ENCODE measurements at regions not wholly inside any gene's neighbourhood (a gene's known extent, or its start where the extent isn't known, plus 50 kb on each side); places are given as distances from the start of the nearest gene placed in this dataset.
A peak's percentile ranks its signal among the peaks of the same experiment; 100 is the strongest.

- Histone ChIP-seq H3K4me1 (no peaks in the 10 kb centered on the region), H3K4me3 (replicated peaks in 1 of 3) (no peak overlapping the region), H3K36me3 (no peaks in the 10 kb centered on the region), H3K27me3 (no peaks in the 10 kb centered on the region), H3K9me3 (no peaks in the 10 kb centered on the region), H3K27ac (no peak overlapping the region)
- intact Hi-C loops (cut with DNase I): no loop called here
- WGBS, 2 donors: 72 to 73% methylated on average over 7 of the region's 7 CpGs
- no peak for DNase-seq
- no peak for TF ChIP-seq POLR2A (IDR thresholded peaks at IDR 0.05)
- no peak for TF ChIP-seq CTCF (IDR thresholded peaks at IDR 0.05)
Observed at GRCh38 chr11:32267679-32268187, 167.6 kb downstream of the WT1 start.

DNA sequence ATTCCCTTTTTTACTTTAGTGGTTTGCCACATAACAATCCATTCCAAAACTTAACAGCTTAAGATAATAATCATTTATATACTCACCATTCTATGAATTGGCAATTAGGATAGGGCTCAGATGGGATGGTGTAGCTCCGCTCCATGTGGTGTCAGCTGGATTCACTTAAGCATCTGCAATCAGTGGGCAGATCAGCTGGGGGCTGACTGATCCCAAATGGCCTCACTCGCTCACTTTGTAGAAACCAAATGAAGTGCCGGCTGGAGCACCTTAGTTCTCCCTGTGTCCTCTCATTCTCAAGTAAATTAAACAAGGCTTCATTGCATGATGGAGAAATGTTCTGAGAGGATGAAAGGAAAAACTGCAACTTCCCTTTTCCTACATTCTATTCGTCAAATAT lies 161.4 kb downstream of the WT1 start:
- 83 to 85% methylated on average over 4 of the region's 4 CpGs for WGBS, 2 donors

GRCh38 chr11:32279672-32280071 lies 155.7 kb downstream of the WT1 start:
- Histone ChIP-seq H3K4me3 (replicated peaks in 1 of 3) (no peak overlapping the region), H3K9me3 (no peaks in the 10 kb centered on the region), H3K36me3 (no peaks in the 10 kb centered on the region), H3K4me1 (no peaks in the 10 kb centered on the region), H3K27ac (no peak overlapping the region), H3K27me3 (no peaks in the 10 kb centered on the region)
- intact Hi-C loops (cut with DNase I): no loop called here
- WGBS, 2 donors: 63 to 75% methylated on average over 3 of the region's 3 CpGs
- TF ChIP-seq CTCF (IDR thresholded peaks at IDR 0.05) (peak in 1 of 6 experiments; percentile 5), POLR2A (IDR thresholded peaks at IDR 0.05) (no peak)
- no peak for DNase-seq

More for the DNA sequence above, 161.4 kb downstream of the WT1 start:
- no peaks in the 10 kb centered on the region for H3K27me3 ChIP-seq
- TF ChIP-seq POLR2A (IDR thresholded peaks at IDR 0.05) (no peak), CTCF (IDR thresholded peaks at IDR 0.05) (no peak)
- DNase-seq: no peak
- no peaks in the 10 kb centered on the region for H3K36me3 ChIP-seq
- H3K27ac ChIP-seq: no peak overlapping the region
- no peaks in the 10 kb centered on the region for H3K9me3 ChIP-seq
- H3K4me3 ChIP-seq (replicated peaks in 1 of 3): no peak overlapping the region
- no peaks in the 10 kb centered on the region for H3K4me1 ChIP-seq
- intact Hi-C loops (cut with DNase I): no loop called here

GRCh38 chr11:32280339-32280738 lies 155.0 kb downstream of the WT1 start:
- 96 to 98% methylated on average over 1 of the region's 1 CpG for WGBS, 2 donors
- Histone ChIP-seq H3K27ac (no peak overlapping the region), H3K4me3 (replicated peaks in 1 of 3) (no peak overlapping the region), H3K36me3 (no peaks in the 10 kb centered on the region), H3K4me1 (no peaks in the 10 kb centered on the region), H3K9me3 (no peaks in the 10 kb centered on the region), H3K27me3 (no peaks in the 10 kb centered on the region)
- intact Hi-C loops (cut with DNase I): no loop called here
- TF ChIP-seq POLR2A (IDR thresholded peaks at IDR 0.05) (no peak), CTCF (IDR thresholded peaks at IDR 0.05) (no peak)
- DNase-seq: no peak

DNA sequence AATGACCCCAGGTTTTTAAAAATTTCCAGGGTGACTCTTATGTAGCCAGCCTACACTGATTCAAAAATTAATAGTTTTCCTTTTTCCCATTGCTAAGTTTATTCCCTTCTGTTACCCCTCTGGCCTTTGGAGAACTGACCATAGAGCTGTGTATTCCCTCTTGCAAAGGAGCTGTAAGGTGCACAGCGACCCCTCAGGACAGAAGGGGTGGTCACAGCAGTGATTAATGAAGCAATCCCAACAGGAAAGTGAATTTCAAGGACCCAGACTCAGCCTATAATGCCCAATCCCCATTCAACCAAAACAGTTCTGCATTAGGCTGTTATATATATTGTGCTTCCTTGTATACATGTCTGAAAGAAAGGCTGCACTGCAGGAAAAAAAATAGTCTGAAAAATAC lies 147.1 kb downstream of the WT1 start:
- 33 to 50% methylated on average over 1 of the region's 1 CpG for WGBS, 2 donors
- no peaks in the 10 kb centered on the region for H3K27me3 ChIP-seq
- TF ChIP-seq CTCF (IDR thresholded peaks at IDR 0.05) (no peak), POLR2A (IDR thresholded peaks at IDR 0.05) (no peak)
- H3K27ac ChIP-seq: no peak overlapping the region
- H3K4me3 ChIP-seq (replicated peaks in 1 of 3): no peak overlapping the region
- no peaks in the 10 kb centered on the region for H3K4me1 ChIP-seq
- no peak for DNase-seq
- no peaks in the 10 kb centered on the region for H3K9me3 ChIP-seq
- intact Hi-C loops (cut with DNase I): no loop called here
- no peaks in the 10 kb centered on the region for H3K36me3 ChIP-seq

Measured in thyroid gland (tissue), 4 donors.